SK-N-SH treated with all-trans-retinoic acid at 6 μM for 48 hours (cell line): ENCODE measurements at regions not wholly inside any gene's neighbourhood (a gene's known extent, or its start where the extent isn't known, plus 50 kb on each side); places are given as distances from the start of the nearest gene placed in this dataset.

Experiments used
- ATAC-seq: fragments of 200-7000 bp; cut with Tn5 transposase; 3 replicates; pipeline ENCODE4 v1.9.1; 2020; ENCODE audit warnings: mild to moderate bottlenecking, moderate library complexity
- ARNTL ChIP-seq: fragments of 450-650 bp; formaldehyde crosslinking; IDR thresholded peaks from 2 replicates; pipeline ENCODE4 v1.5.0; 2020; ENCODE audit warnings: low read depth, mild to moderate bottlenecking, moderate library complexity, borderline replicate concordance
- BACH2 ChIP-seq: fragments of 250-450 bp; sonication (Bioruptor Pico); IDR thresholded peaks from 2 replicates; pipeline ENCODE4 v1.9.0; 2021; ENCODE audit warnings: mild to moderate bottlenecking, borderline replicate concordance
- CSDC2 ChIP-seq: fragments of 250-450 bp; sonication (Bioruptor Pico); IDR thresholded peaks from 2 replicates; pipeline ENCODE4 v1.5.0; 2020; ENCODE audit warnings: mild to moderate bottlenecking, moderate library complexity
- CSRNP3 ChIP-seq: fragments of 250-450 bp; sonication (Bioruptor Pico); IDR thresholded peaks from 2 replicates; pipeline ENCODE4 v1.5.1; 2021; ENCODE audit warnings: mild to moderate bottlenecking, moderate library complexity
- ESRRG ChIP-seq: fragments of 250-450 bp; sonication (Bioruptor Pico); IDR thresholded peaks from 2 replicates; pipeline ENCODE4 v1.6.1; 2021; ENCODE audit warnings: mild to moderate bottlenecking
- ISL1 ChIP-seq: fragments of 250-450 bp; sonication (Bioruptor Pico); IDR thresholded peaks from 2 replicates; pipeline ENCODE4 v2.1.2; 2022; ENCODE audit warnings: mild to moderate bottlenecking, moderate library complexity
- PATZ1 ChIP-seq: fragments of 250-450 bp; sonication (Bioruptor Pico); IDR thresholded peaks from 2 replicates; pipeline ENCODE4 v1.8.0; 2020; ENCODE audit warnings: mild to moderate bottlenecking, moderate library complexity, borderline replicate concordance
- POU6F1 ChIP-seq: fragments of 250-450 bp; sonication (Bioruptor Pico); IDR thresholded peaks from 2 replicates; pipeline ENCODE4 v1.8.0; 2021; ENCODE audit warnings: low read depth, mild to moderate bottlenecking, moderate library complexity, borderline replicate concordance
- PPARA ChIP-seq: fragments of 250-450 bp; sonication (Bioruptor Pico); IDR thresholded peaks from 2 replicates; pipeline ENCODE4 v1.5.0; 2020; ENCODE audit warnings: mild to moderate bottlenecking, borderline replicate concordance
- SNAI2 ChIP-seq: fragments of 250-450 bp; sonication (Bioruptor Pico); IDR thresholded peaks from 2 replicates; pipeline ENCODE4 v1.5.0; 2020; ENCODE audit warnings: mild to moderate bottlenecking, moderate library complexity
- TCF4 ChIP-seq: fragments of 250-450 bp; sonication (Bioruptor Pico); IDR thresholded peaks from 2 replicates; pipeline ENCODE4 v1.8.0; 2021; ENCODE audit warnings: mild to moderate bottlenecking, moderate library complexity, borderline replicate concordance
- TOX ChIP-seq: fragments of 250-450 bp; sonication (Bioruptor Pico); IDR thresholded peaks from 2 replicates; pipeline ENCODE4 v1.8.0; 2021; ENCODE audit warnings: mild to moderate bottlenecking, moderate library complexity, borderline replicate concordance
- ZC3H10 ChIP-seq: fragments of 250-450 bp; sonication (Bioruptor Pico); IDR thresholded peaks from 2 replicates; pipeline ENCODE4 v1.5.1; 2021; ENCODE audit warnings: mild to moderate bottlenecking, moderate library complexity
- ZFP3 ChIP-seq: fragments of 250-450 bp; sonication (Bioruptor Pico); IDR thresholded peaks from 2 replicates; pipeline ENCODE4 v1.5.0; 2020; ENCODE audit warnings: mild to moderate bottlenecking, moderate library complexity
- ZFP30 ChIP-seq: fragments of 450-650 bp; formaldehyde crosslinking; IDR thresholded peaks from 2 replicates; pipeline ENCODE4 v1.5.0; 2022; ENCODE audit warnings: mild to moderate bottlenecking, moderate library complexity
- ZNF565 ChIP-seq: fragments of 450-650 bp; formaldehyde crosslinking; conservative IDR thresholded peaks from 2 replicates; pipeline ENCODE4 v1.5.0; 2020; ENCODE audit warnings: low read depth, mild to moderate bottlenecking, moderate library complexity
- ZNF70 ChIP-seq: fragments of 450-650 bp; formaldehyde crosslinking; IDR thresholded peaks from 2 replicates; pipeline ENCODE4 v1.5.0; 2020; ENCODE audit warnings: mild to moderate bottlenecking, moderate library complexity
- ZNF8 ChIP-seq: fragments of 450-650 bp; formaldehyde crosslinking; IDR thresholded peaks from 2 replicates; pipeline ENCODE4 v1.5.0; 2020; ENCODE audit warnings: mild to moderate bottlenecking, moderate library complexity
- TF ChIP-seq, protein P1 (sequence below): fragments of 250-450 bp; sonication (Bioruptor Pico); IDR thresholded peaks from 2 replicates; pipeline ENCODE4 v1.5.1; 2020; ENCODE audit warnings: low read depth, mild to moderate bottlenecking, moderate library complexity
- TF ChIP-seq, protein P2 (sequence below): fragments of 250-450 bp; sonication (Bioruptor Pico); IDR thresholded peaks from 2 replicates; pipeline ENCODE4 v1.5.0; 2020; ENCODE audit warnings: mild to moderate bottlenecking, moderate library complexity

GRCh38 chr2:237150186-237150585 is 64.5 kb downstream of the COPS8 start:
- TF ChIP-seq POU6F1 (CRISPR knock-in tag) = no peak
- no peak for TF ChIP-seq ESRRG (CRISPR knock-in tag)
- no peak for TF ChIP-seq ZNF8
- no peak for TF ChIP-seq ZNF565 (CRISPR knock-in tag)
- no peak for TF ChIP-seq ZC3H10 (CRISPR knock-in tag)
- TF ChIP-seq CSRNP3 (CRISPR knock-in tag) = no peak
- no peak for TF ChIP-seq PATZ1
- TF ChIP-seq, protein P1, sequence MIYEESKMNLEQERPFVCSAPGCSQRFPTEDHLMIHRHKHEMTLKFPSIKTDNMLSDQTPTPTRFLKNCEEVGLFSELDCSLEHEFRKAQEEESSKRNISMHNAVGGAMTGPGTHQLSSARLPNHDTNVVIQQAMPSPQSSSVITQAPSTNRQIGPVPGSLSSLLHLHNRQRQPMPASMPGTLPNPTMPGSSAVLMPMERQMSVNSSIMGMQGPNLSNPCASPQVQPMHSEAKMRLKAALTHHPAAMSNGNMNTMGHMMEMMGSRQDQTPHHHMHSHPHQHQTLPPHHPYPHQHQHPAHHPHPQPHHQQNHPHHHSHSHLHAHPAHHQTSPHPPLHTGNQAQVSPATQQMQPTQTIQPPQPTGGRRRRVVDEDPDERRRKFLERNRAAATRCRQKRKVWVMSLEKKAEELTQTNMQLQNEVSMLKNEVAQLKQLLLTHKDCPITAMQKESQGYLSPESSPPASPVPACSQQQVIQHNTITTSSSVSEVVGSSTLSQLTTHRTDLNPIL = no peak
- TF ChIP-seq PPARA (CRISPR knock-in tag) = no peak
- no peak for TF ChIP-seq ZFP30 (CRISPR knock-in tag)
- ATAC-seq = no peak

DNA sequence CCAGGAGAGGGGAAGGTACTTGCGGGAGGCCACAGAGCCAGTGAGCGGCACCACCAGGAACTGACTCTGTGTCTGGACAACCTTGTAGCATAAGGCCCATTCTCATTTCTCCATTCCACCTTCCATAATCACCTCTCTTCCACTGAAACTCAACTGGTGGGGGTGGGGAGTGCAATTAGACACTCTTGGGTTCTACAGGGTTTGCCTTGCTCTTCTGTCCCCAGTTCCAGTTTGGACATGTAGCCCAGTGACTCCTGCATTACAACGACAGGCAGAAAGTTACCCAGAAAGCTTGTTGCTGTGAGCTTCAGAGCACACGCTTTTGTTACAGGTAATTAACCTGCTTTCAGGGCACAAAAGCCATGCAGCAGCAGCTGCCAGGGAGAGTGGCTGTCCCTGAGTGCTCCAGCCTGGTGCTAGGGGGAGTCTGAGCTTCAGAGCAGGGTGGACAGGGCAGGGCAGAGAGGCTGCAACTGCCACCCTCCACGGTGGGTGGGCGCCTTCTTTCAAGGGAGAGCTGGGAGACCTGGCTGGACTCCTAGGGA is 65.2 kb downstream of the COPS8 start:
- TF ChIP-seq ESRRG (CRISPR knock-in tag) (no peak), ARNTL (CRISPR knock-in tag) (no peak), PATZ1 (no peak), BACH2 (CRISPR knock-in tag) (no peak), TOX (CRISPR knock-in tag) (no peak), ZNF8 (no peak), CSDC2 (no peak), ISL1 (CRISPR knock-in tag) (no peak), ZFP3 (no peak), ZNF70 (CRISPR knock-in tag) (no peak), ZC3H10 (CRISPR knock-in tag) (no peak), POU6F1 (CRISPR knock-in tag) (no peak), ZNF565 (CRISPR knock-in tag) (no peak), TCF4 (CRISPR knock-in tag) (no peak), PPARA (CRISPR knock-in tag) (no peak), SNAI2 (CRISPR knock-in tag) (no peak), CSRNP3 (CRISPR knock-in tag) (no peak)
- TF ChIP-seq, protein P1 = no peak
- TF ChIP-seq, protein P2, sequence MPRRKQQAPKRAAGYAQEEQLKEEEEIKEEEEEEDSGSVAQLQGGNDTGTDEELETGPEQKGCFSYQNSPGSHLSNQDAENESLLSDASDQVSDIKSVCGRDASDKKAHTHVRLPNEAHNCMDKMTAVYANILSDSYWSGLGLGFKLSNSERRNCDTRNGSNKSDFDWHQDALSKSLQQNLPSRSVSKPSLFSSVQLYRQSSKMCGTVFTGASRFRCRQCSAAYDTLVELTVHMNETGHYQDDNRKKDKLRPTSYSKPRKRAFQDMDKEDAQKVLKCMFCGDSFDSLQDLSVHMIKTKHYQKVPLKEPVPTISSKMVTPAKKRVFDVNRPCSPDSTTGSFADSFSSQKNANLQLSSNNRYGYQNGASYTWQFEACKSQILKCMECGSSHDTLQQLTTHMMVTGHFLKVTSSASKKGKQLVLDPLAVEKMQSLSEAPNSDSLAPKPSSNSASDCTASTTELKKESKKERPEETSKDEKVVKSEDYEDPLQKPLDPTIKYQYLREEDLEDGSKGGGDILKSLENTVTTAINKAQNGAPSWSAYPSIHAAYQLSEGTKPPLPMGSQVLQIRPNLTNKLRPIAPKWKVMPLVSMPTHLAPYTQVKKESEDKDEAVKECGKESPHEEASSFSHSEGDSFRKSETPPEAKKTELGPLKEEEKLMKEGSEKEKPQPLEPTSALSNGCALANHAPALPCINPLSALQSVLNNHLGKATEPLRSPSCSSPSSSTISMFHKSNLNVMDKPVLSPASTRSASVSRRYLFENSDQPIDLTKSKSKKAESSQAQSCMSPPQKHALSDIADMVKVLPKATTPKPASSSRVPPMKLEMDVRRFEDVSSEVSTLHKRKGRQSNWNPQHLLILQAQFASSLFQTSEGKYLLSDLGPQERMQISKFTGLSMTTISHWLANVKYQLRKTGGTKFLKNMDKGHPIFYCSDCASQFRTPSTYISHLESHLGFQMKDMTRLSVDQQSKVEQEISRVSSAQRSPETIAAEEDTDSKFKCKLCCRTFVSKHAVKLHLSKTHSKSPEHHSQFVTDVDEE (CRISPR knock-in tag) = no peak
- TF ChIP-seq, all 23 proteins: peak for 0
- no peak for ATAC-seq
